Trophoblast cell (in vitro differentiated cells and primary cell): ENCODE measurements at regions not wholly inside any gene's neighbourhood (a gene's known extent, or its start where the extent isn't known, plus 50 kb on each side); places are given as distances from the start of the nearest gene placed in this dataset.

ENCODE experiments used
- DNase-seq, 2 donors: peaks; one replicate each; pipeline ENCODE4 v3.0.0-alpha.2; 2016
- H2AFZ ChIP-seq: 2 replicates; pipeline ENCODE4 v1.6.1; 2013; ENCODE audit warnings: low read length, moderate library complexity, mild to moderate bottlenecking; ENCODE audit not compliant: insufficient read depth, poor library complexity
- H2AK5ac ChIP-seq: 2 replicates; pipeline ENCODE4 v1.6.1; 2013; ENCODE audit warnings: mild to moderate bottlenecking, low read length
- H2BK120ac ChIP-seq: 2 replicates; pipeline ENCODE4 v1.6.1; 2013; ENCODE audit warnings: low read length, mild to moderate bottlenecking, moderate library complexity; ENCODE audit not compliant: insufficient read depth, poor library complexity
- H2BK12ac ChIP-seq: 2 replicates; pipeline ENCODE4 v1.6.1; 2013; ENCODE audit warnings: mild to moderate bottlenecking, low read length, moderate library complexity
- H2BK5ac ChIP-seq: 2 replicates; pipeline ENCODE4 v1.6.1; 2013; ENCODE audit warnings: low read length, low read depth, moderate library complexity, mild to moderate bottlenecking; ENCODE audit not compliant: poor library complexity
- H3K14ac ChIP-seq: 2 replicates; pipeline ENCODE4 v1.6.1; 2013; ENCODE audit warnings: mild to moderate bottlenecking, low read length
- H3K18ac ChIP-seq: 2 replicates; pipeline ENCODE4 v1.6.1; 2013; ENCODE audit warnings: mild to moderate bottlenecking, low read length
- H3K23ac ChIP-seq: 2 replicates; pipeline ENCODE4 v1.6.1; 2013; ENCODE audit warnings: low read length
- H3K27ac ChIP-seq: 2 replicates; pipeline ENCODE4 v1.5.1; 2013; ENCODE audit warnings: low read depth, mild to moderate bottlenecking, inconsistent platforms, low read length, moderate library complexity
- H3K27me3 ChIP-seq: 2 replicates; pipeline ENCODE4 v1.6.1; 2013; ENCODE audit warnings: inconsistent platforms, mild to moderate bottlenecking, low read length, moderate library complexity; ENCODE audit not compliant: insufficient read depth
- H3K36me3 ChIP-seq, 2 experiments: 1 replicate in 1 of 2; 2 replicates in 1 of 2; pipeline ENCODE4 v1.6.1; 2013; ENCODE audit warnings: low read length in 2 of 2, mild to moderate bottlenecking in 2 of 2, moderate library complexity in 1 of 2; ENCODE audit not compliant: insufficient read depth in 2 of 2, control insufficient read depth in 1 of 2
- H3K4ac ChIP-seq: 2 replicates; pipeline ENCODE4 v1.6.1; 2013; ENCODE audit warnings: low read depth, mild to moderate bottlenecking, low read length, moderate library complexity
- H3K4me1 ChIP-seq, 2 experiments: 1 replicate in 1 of 2; 2 replicates in 1 of 2; pipeline ENCODE4 v1.6.1; 2013; ENCODE audit warnings: low read length in 2 of 2, mild to moderate bottlenecking in 2 of 2, moderate library complexity in 1 of 2; ENCODE audit not compliant: insufficient read depth in 2 of 2, control insufficient read depth in 1 of 2
- H3K4me2 ChIP-seq: 2 replicates; pipeline ENCODE4 v1.6.1; 2013; ENCODE audit warnings: inconsistent platforms, mild to moderate bottlenecking, low read length, moderate library complexity
- H3K4me3 ChIP-seq: 2 replicates; pipeline ENCODE4 v1.5.1; 2013; ENCODE audit warnings: mild to moderate bottlenecking, low read depth, low read length, inconsistent platforms
- H3K79me1 ChIP-seq: one replicate; pipeline ENCODE4 v1.6.1; 2013; ENCODE audit warnings: low read length
- H3K79me2 ChIP-seq: 2 replicates; pipeline ENCODE4 v1.6.1; 2013; ENCODE audit warnings: low read length, mild to moderate bottlenecking; ENCODE audit not compliant: control insufficient read depth, insufficient read depth, poor library complexity
- H3K9ac ChIP-seq: 2 replicates; pipeline ENCODE4 v1.6.1; 2013; ENCODE audit warnings: mild to moderate bottlenecking, low read length
- H3K9me3 ChIP-seq: 2 replicates; pipeline ENCODE4 v1.6.1; 2013; ENCODE audit warnings: low read depth, mild to moderate bottlenecking, control low read depth, inconsistent platforms, low read length; ENCODE audit not compliant: insufficient read depth
- H4K12ac ChIP-seq: 2 replicates; pipeline ENCODE4 v1.6.1; 2013; ENCODE audit warnings: low read depth, mild to moderate bottlenecking, low read length, moderate library complexity
- H4K8ac ChIP-seq: 2 replicates; pipeline ENCODE4 v1.6.1; 2013; ENCODE audit warnings: low read depth, mild to moderate bottlenecking, low read length, moderate library complexity
- H4K91ac ChIP-seq: one replicate; pipeline ENCODE4 v1.6.1; 2013; ENCODE audit warnings: low read depth, mild to moderate bottlenecking, low read length, moderate library complexity
- whole genome bisulfite sequencing: extraction: QIAGEN DNeasy Blood & Tissue Kit; methylation state at CpG from one replicate; pipeline ENCODE4 v1.1.7; 2013; ENCODE audit warnings: missing lambda C conversion rate; ENCODE audit not compliant: insufficient read length, insufficient coverage; ENCODE audit errors: extremely low coverage; 5-methylcytosine and 5-hydroxymethylcytosine counted together

DNA sequence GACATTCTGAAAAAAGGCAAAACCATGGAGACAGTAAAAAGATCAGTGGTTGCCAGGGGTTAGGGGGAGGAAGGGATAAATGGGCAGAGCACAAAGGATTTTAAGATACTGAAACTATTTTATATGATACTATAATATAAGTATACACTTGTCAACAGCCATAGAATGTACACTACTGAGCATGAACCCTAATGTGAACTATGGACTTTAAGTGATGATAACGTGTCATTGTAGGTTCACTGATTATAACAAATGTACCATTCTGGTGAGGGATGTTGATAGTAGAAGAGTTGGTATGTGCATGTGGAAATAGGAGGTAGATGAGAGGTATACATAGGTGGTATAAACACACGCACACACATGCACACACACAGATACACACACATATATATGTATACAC, 241.6 kb downstream of the NOL4 start:
- no peak overlapping the region for H2AFZ ChIP-seq
- no CpG with 5 or more reads among the region's 2 CpGs for WGBS
- no peak overlapping the region for H3K4me3 ChIP-seq

DNA sequence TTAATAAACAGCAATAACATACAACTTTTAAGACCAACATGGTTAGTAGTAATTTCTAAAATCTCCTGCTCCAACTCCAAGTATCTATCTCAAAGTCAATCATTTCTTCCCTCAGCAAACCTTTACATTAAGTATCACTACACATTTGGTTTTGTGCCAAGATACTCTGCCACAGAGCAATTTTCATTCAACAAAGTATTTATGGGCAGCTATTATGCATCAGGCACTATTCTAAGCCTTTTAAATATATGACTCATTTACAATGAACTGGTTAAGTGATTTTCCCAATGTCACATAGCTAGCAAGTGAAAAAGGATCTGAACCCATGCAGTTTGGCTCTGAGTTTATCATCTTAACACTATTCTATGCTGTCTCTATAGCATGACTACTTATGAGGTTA, 264.3 kb downstream of the NOL4 start:
- no peak for DNase-seq
- Histone ChIP-seq H3K14ac (no peak overlapping the region), H3K18ac (no peak overlapping the region), H3K79me1 (no peaks in the 10 kb centered on the region), H2BK5ac (no peak overlapping the region), H3K36me3 (no peaks in the 10 kb centered on the region), H3K79me2 (no peaks in the 10 kb centered on the region), H3K9ac (no peak overlapping the region), H3K4me3 (no peak overlapping the region), H2BK12ac (no peak overlapping the region), H3K4me1 (no peaks in the 10 kb centered on the region), H4K8ac (no peak overlapping the region), H2AK5ac (no peak overlapping the region), H3K23ac (no peak overlapping the region), H3K9me3 (no peaks in the 10 kb centered on the region), H2BK120ac (no peak overlapping the region), H3K4me2 (no peak overlapping the region), H3K4ac (no peak overlapping the region), H3K27me3 (no peaks in the 10 kb centered on the region), H3K27ac (no peak overlapping the region), H2AFZ (no peak overlapping the region), H4K91ac (no peak overlapping the region), H4K12ac (no peak overlapping the region)

More for the DNA sequence above, 241.6 kb downstream of the NOL4 start:
- H3K4me2 ChIP-seq, result no peak overlapping the region
- no peak overlapping the region for H2BK12ac ChIP-seq
- H3K27me3 ChIP-seq, result no peaks in the 10 kb centered on the region
- no peak overlapping the region for H3K18ac ChIP-seq
- H3K4ac ChIP-seq, result no peak overlapping the region
- no peaks in the 10 kb centered on the region for H3K79me1 ChIP-seq
- H4K12ac ChIP-seq, result no peak overlapping the region
- no peaks in the 10 kb centered on the region for H3K4me1 ChIP-seq
- H3K27ac ChIP-seq, result no peak overlapping the region
- no peak overlapping the region for H3K14ac ChIP-seq
- H4K8ac ChIP-seq, result no peak overlapping the region
- no peaks in the 10 kb centered on the region for H3K36me3 ChIP-seq
- no peak overlapping the region for H3K9ac ChIP-seq
- no peaks in the 10 kb centered on the region for H3K9me3 ChIP-seq
- no peak overlapping the region for H3K23ac ChIP-seq
- H4K91ac ChIP-seq, result no peak overlapping the region
- DNase-seq, result no peak
- H2BK120ac ChIP-seq, result no peak overlapping the region
- H3K79me2 ChIP-seq, result no peaks in the 10 kb centered on the region
- no peak overlapping the region for H2AK5ac ChIP-seq
- H2BK5ac ChIP-seq, result no peak overlapping the region

DNA sequence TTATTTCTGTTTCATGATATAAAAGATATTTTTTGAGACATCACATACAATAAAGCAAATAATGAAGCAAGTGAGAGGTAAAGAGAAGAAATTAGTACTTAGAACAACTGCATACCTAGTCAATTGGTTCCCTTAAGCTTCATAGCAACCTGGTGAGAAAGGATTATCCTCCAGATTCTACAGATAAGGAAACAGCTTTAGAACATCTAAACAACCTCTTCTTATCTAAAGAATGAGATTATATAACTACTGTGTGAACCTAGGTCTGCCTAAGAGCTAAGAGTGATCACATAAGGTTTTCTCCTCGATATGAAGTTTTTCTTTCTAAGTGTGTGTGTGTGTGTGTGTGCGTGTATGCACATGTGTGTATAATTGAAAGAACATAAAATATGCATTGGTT, 265.1 kb downstream of the NOL4 start:
- DNase-seq, result no peak
- H3K23ac ChIP-seq, result no peak overlapping the region
- H2AK5ac ChIP-seq, result no peak overlapping the region
- H4K12ac ChIP-seq, result no peak overlapping the region
- H4K8ac ChIP-seq, result no peak overlapping the region
- no peak overlapping the region for H3K18ac ChIP-seq
- no peaks in the 10 kb centered on the region for H3K79me1 ChIP-seq
- no peak overlapping the region for H2BK5ac ChIP-seq
- H3K4me2 ChIP-seq, result no peak overlapping the region
- no peak overlapping the region for H3K4me3 ChIP-seq
- H3K14ac ChIP-seq, result no peak overlapping the region
- H3K79me2 ChIP-seq, result no peaks in the 10 kb centered on the region
- no CpG with 5 or more reads among the region's 2 CpGs for WGBS
- H3K27me3 ChIP-seq, result no peaks in the 10 kb centered on the region
- H2BK120ac ChIP-seq, result no peak overlapping the region
- no peaks in the 10 kb centered on the region for H3K9me3 ChIP-seq
- H3K4me1 ChIP-seq, result no peaks in the 10 kb centered on the region
- H3K27ac ChIP-seq, result no peak overlapping the region
- no peak overlapping the region for H2AFZ ChIP-seq
- no peak overlapping the region for H3K4ac ChIP-seq
- no peak overlapping the region for H2BK12ac ChIP-seq
- no peak overlapping the region for H4K91ac ChIP-seq
- H3K36me3 ChIP-seq, result no peaks in the 10 kb centered on the region
- no peak overlapping the region for H3K9ac ChIP-seq

DNA sequence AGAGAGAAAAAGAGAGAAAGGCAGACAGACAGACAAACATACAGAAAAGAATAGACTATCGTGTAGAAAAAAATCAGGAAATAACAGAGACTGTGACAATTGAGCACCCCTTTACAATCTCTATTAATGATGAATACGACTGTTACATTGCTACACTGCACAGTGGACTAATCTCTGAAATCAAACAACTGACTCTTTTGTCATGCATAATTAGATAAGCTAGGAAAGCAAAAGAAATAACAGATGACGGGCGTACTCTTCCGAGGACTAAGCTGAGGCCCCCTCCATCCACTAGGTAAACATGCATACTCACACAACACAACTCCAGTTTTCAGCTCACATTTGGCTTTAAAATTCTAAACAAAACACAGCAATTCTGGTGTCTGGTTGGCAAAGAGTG, 267.0 kb downstream of the NOL4 start:
- Histone ChIP-seq H2BK120ac (no peak overlapping the region), H4K12ac (no peak overlapping the region), H2AK5ac (no peak overlapping the region), H2BK5ac (no peak overlapping the region), H3K79me1 (no peaks in the 10 kb centered on the region), H3K9ac (no peak overlapping the region), H3K4me1 (no peaks in the 10 kb centered on the region), H3K27me3 (no peaks in the 10 kb centered on the region), H3K4me2 (no peak overlapping the region), H3K14ac (no peak overlapping the region), H4K91ac (no peak overlapping the region), H3K27ac (no peak overlapping the region), H3K18ac (no peak overlapping the region), H3K79me2 (no peaks in the 10 kb centered on the region), H3K23ac (no peak overlapping the region), H2BK12ac (no peak overlapping the region), H3K9me3 (no peaks in the 10 kb centered on the region), H3K4ac (no peak overlapping the region), H4K8ac (no peak overlapping the region), H3K4me3 (no peak overlapping the region), H3K36me3 (no peaks in the 10 kb centered on the region), H2AFZ (no peak overlapping the region)
- DNase-seq, result no peak
- whole genome bisulfite sequencing, result no CpG with 5 or more reads among the region's 5 CpGs

DNA sequence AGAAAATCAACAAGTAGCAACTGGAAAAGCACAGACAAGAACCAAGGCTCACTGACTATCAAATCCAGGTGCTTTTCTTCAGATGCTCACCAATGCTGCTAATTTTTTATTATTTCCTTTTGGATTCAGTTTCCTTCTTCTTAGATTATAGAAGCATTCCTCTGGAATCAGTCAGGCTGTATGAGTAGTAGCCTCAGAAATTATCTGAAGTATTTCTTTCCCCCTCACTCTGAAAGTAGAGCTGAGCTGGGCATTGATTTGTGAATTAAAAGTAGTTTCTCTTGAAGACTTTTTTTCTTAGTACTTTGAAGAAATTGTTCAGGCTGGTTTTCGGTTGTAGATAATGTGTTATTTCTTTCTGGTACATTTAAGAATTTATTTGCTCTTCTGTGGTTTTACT, 273.7 kb downstream of the NOL4 start:
- no peak overlapping the region for H3K4me3 ChIP-seq
- no peak overlapping the region for H4K91ac ChIP-seq
- no peaks in the 10 kb centered on the region for H3K36me3 ChIP-seq
- H3K14ac ChIP-seq, result no peak overlapping the region
- no peak overlapping the region for H2BK120ac ChIP-seq
- no peak overlapping the region for H2AFZ ChIP-seq
- no peak overlapping the region for H3K9ac ChIP-seq
- H2AK5ac ChIP-seq, result no peak overlapping the region
- H3K79me1 ChIP-seq, result no peaks in the 10 kb centered on the region
- H4K8ac ChIP-seq, result no peak overlapping the region
- H3K4me2 ChIP-seq, result no peak overlapping the region
- no peak overlapping the region for H2BK12ac ChIP-seq
- no peaks in the 10 kb centered on the region for H3K27me3 ChIP-seq
- no peak overlapping the region for H3K4ac ChIP-seq
- H3K9me3 ChIP-seq, result no peaks in the 10 kb centered on the region
- no peaks in the 10 kb centered on the region for H3K4me1 ChIP-seq
- no peak overlapping the region for H3K23ac ChIP-seq
- WGBS, result no CpG with 5 or more reads among the region's 1 CpG
- no peak overlapping the region for H2BK5ac ChIP-seq
- H4K12ac ChIP-seq, result no peak overlapping the region
- H3K18ac ChIP-seq, result no peak overlapping the region
- H3K27ac ChIP-seq, result no peak overlapping the region
- no peaks in the 10 kb centered on the region for H3K79me2 ChIP-seq
- DNase-seq, result no peak
